Upper lobe of left lung (tissue), 6 donors: ENCODE measurements at regions not wholly inside any gene's neighbourhood (a gene's known extent, or its start where the extent isn't known, plus 50 kb on each side); places are given as distances from the start of the nearest gene placed in this dataset.

Source experiments
- ATAC-seq, 2 donors: fragments of 200-7000 bp; cut with Tn5 transposase; one replicate each; pipeline ENCODE4 v1.9.1; 2022; ENCODE audit warnings: mild to moderate bottlenecking in 2 of 2, moderate library complexity in 2 of 2; ENCODE audit not compliant: low FRiP score in 2 of 2
- DNase-seq, 2 donors: peaks; one replicate each; pipeline ENCODE4 v3.0.0-alpha.2; 2019 to 2020
- H3K27ac ChIP-seq, 4 donors: fragments of 200-600 bp; sonication (generic); one replicate each; pipeline ENCODE4 v1.5.1; 2016 to 2019
- H3K27me3 ChIP-seq, 4 donors: fragments of 200-600 bp; sonication (generic); one replicate each; pipeline ENCODE4 v1.5.1; 2017 to 2019
- H3K36me3 ChIP-seq, 4 donors: fragments of 200-600 bp; sonication (generic); one replicate each; pipeline ENCODE4 v1.5.1; 2016 to 2019
- H3K4me1 ChIP-seq, 4 donors: fragments of 200-600 bp; sonication (generic); one replicate each; pipeline ENCODE4 v1.5.1; 2018 to 2019
- H3K4me3 ChIP-seq, 4 donors: fragments of 200-600 bp; sonication (generic); one replicate each; pipeline ENCODE4 v1.5.1; 2017 to 2019; ENCODE audit warnings: mild to moderate bottlenecking in 2 of 4, moderate library complexity in 1 of 4
- H3K9me3 ChIP-seq, 4 donors: fragments of 200-600 bp; sonication (generic); one replicate each; pipeline ENCODE4 v1.5.1; 2018 to 2019
- EP300 ChIP-seq, 4 donors: sonication (generic); formaldehyde crosslinking; IDR thresholded peaks; one replicate each; pipeline ENCODE4 v1.5.1; 2017; ENCODE audit warnings: antibody characterized with exemption in 4 of 4, control low read depth in 2 of 4
- POLR2A ChIP-seq, 4 donors: fragments of 450-650 bp; IDR thresholded peaks; one replicate each; pipeline ENCODE4 v1.5.1; 2016 to 2017; ENCODE audit warnings: antibody characterized with exemption in 4 of 4, mild to moderate bottlenecking in 2 of 4
- POLR2AphosphoS5 ChIP-seq, 2 donors: sonication (generic); formaldehyde crosslinking; IDR thresholded peaks; one replicate each; pipeline ENCODE4 v1.5.1; 2017; ENCODE audit warnings: antibody characterized with exemption in 2 of 2
- WGBS, 2 donors: methylation state at CpG; one replicate each; pipeline ENCODE4 v1.1.5; 2017 to 2018; 5-methylcytosine and 5-hydroxymethylcytosine counted together
- TF ChIP-seq, protein P1 (sequence below), 6 experiments: fragments of 450-650 bp in 4 of 6; fragments of 200-600 bp in 2 of 6; sonication (generic) in 2 of 6; IDR thresholded peaks; one replicate each; pipeline ENCODE4 v1.5.1; 2016 to 2019; ENCODE audit warnings: antibody characterized with exemption in 6 of 6
- donor health status: DM: no; HTN: no; CAD: no; lungs with moderate emphysema.
- donor health status: DM: no; HTN: yes; CAD: no; lungs with severe emphysema.

DNA sequence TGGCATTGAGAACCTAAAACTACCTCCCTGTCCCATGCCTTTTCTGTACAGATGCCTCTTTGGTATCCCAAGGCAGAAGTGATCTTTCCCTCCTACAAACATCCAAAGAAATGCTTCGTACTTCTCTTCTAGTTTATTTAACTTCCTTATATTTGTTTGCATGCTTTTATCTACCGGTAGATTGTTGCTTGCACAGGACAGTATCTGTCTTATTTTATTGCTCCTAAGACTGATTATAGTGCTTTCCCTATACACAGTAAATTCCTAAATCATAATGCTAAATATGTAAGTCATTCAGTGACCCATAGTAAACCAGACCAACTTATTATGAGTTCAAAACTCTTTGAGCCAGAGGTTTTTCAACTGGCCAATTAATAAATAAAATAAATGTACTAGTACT, 156.9 kb downstream of the PRELID2 start:
- TF ChIP-seq POLR2A (IDR thresholded peaks at IDR 0.05) (no peak), POLR2AphosphoS5 (IDR thresholded peaks at IDR 0.05) (no peak), EP300 (IDR thresholded peaks at IDR 0.05) (no peak)
- TF ChIP-seq, protein P1, sequence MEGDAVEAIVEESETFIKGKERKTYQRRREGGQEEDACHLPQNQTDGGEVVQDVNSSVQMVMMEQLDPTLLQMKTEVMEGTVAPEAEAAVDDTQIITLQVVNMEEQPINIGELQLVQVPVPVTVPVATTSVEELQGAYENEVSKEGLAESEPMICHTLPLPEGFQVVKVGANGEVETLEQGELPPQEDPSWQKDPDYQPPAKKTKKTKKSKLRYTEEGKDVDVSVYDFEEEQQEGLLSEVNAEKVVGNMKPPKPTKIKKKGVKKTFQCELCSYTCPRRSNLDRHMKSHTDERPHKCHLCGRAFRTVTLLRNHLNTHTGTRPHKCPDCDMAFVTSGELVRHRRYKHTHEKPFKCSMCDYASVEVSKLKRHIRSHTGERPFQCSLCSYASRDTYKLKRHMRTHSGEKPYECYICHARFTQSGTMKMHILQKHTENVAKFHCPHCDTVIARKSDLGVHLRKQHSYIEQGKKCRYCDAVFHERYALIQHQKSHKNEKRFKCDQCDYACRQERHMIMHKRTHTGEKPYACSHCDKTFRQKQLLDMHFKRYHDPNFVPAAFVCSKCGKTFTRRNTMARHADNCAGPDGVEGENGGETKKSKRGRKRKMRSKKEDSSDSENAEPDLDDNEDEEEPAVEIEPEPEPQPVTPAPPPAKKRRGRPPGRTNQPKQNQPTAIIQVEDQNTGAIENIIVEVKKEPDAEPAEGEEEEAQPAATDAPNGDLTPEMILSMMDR (IDR thresholded peaks at IDR 0.05): no peak
- DNase-seq (no peak), ATAC-seq (no peak)
- H3K4me1 ChIP-seq: peaks cover 2 to 10% (median 6%) of the 10 kb centered on the region in 4 donors
- H3K4me3 ChIP-seq: no peak overlapping the region
- WGBS, 2 donors: 76 to 89% methylated on average over 2 of the region's 2 CpGs
- H3K36me3 ChIP-seq: no peaks in the 10 kb centered on the region
- no peak overlapping the region for H3K27ac ChIP-seq
- H3K27me3 ChIP-seq: no peaks in the 10 kb centered on the region
- H3K9me3 ChIP-seq: no peaks in the 10 kb centered on the region

DNA sequence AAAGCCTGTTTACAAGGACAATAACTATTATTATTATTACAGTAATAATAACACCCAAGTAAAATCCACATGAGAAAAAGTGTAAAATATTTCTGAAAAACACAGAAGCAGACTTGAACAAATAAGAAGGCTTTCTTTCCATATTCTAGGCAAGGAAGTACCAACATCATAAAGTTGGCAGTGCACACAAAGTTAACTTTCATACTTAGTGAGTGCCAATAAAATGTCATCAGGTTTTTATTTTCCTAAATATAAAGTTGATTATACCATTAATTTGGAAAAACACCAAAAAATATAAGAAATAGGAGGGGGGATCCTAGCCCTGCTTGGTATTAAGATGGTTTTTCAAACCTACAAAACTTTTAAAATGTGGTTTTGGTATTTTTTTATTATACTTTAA, 161.4 kb downstream of the PRELID2 start:
- no peak overlapping the region for H3K27ac ChIP-seq
- no peaks in the 10 kb centered on the region for H3K9me3 ChIP-seq
- DNase-seq: no peak
- no peak overlapping the region for H3K4me3 ChIP-seq
- TF ChIP-seq, protein P1 (IDR thresholded peaks at IDR 0.05): no peak
- no peak for TF ChIP-seq POLR2A (IDR thresholded peaks at IDR 0.05)
- TF ChIP-seq EP300 (IDR thresholded peaks at IDR 0.05): no peak
- no peak for TF ChIP-seq POLR2AphosphoS5 (IDR thresholded peaks at IDR 0.05)
- H3K36me3 ChIP-seq: no peaks in the 10 kb centered on the region
- H3K27me3 ChIP-seq: no peaks in the 10 kb centered on the region
- no peak for ATAC-seq
- no peaks in the 10 kb centered on the region for H3K4me1 ChIP-seq

DNA sequence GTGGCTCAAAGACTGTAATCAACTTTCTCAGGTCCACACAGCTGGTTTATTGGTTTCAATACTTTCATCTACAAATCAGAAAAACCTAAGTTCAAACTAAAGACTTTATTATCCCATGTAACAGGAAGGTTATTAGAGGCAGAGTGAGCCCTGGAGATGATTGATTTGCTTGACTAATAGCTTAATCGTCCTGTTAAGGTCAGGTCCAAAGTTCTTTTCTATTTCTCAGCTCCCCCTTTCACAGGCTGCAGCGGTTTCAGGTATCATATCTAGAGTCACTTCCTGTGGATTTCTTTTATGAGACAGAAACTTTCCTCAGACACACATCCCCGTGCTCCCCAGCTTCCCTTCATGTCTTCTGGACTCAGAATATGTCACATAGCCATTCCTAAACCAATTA, 166.4 kb downstream of the PRELID2 start:
- DNase-seq: no peak
- no peaks in the 10 kb centered on the region for H3K27me3 ChIP-seq
- H3K9me3 ChIP-seq: no peaks in the 10 kb centered on the region
- no peaks in the 10 kb centered on the region for H3K4me1 ChIP-seq
- H3K4me3 ChIP-seq: no peak overlapping the region
- WGBS, 2 donors: 65 to 73% methylated on average over 3 of the region's 3 CpGs
- H3K27ac ChIP-seq: no peak overlapping the region
- no peaks in the 10 kb centered on the region for H3K36me3 ChIP-seq
- no peak for ATAC-seq
- TF ChIP-seq EP300 (IDR thresholded peaks at IDR 0.05) (no peak), POLR2AphosphoS5 (IDR thresholded peaks at IDR 0.05) (no peak), POLR2A (IDR thresholded peaks at IDR 0.05) (no peak)
- TF ChIP-seq, protein P1 (IDR thresholded peaks at IDR 0.05): no peak

DNA sequence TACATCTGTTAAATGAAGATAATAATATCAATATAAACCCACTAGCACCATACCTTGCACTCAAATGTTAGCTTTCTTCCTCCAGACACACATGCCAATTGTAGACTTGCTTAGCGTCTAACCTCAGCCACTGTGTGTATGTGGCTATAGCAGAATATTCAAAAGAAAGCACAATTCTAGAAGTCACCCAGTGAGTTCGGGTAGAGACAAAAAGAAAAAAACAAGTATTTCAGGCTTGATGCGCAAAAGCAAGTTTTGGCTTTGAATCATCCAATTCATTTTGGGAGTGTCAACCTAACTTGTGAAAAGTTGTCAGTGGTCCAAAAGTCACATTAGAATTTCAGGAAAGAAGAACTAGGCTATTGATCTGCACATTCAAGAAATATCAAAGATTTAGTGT, 167.4 kb downstream of the PRELID2 start:
- no peak for ATAC-seq

DNA sequence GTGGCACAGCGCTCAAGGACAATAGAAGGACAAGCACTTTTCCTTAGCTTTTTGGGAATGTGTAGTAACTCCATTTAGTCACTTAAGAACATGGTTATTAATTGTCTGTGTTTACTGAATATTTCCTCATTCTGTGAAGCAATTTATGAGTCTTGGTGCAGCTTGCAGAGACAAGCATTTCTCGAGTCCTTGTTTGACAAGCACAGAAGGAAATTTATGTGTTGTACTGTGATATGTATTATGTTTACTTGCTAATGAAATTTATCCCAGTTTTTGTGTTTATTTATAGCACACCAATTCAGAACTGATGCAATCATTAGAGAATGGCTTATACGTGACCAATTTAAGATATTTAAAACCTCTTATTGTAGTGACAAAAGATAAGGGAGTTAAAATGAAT, 168.6 kb downstream of the PRELID2 start:
- no peaks in the 10 kb centered on the region for H3K4me1 ChIP-seq
- no peaks in the 10 kb centered on the region for H3K9me3 ChIP-seq
- no peak overlapping the region for H3K27ac ChIP-seq
- no peak for DNase-seq
- ATAC-seq: no peak
- H3K4me3 ChIP-seq: no peak overlapping the region
- 61 to 81% methylated on average over 3 of the region's 3 CpGs for WGBS, 2 donors
- no peaks in the 10 kb centered on the region for H3K27me3 ChIP-seq
- H3K36me3 ChIP-seq: no peaks in the 10 kb centered on the region
- TF ChIP-seq POLR2A (IDR thresholded peaks at IDR 0.05) (no peak), POLR2AphosphoS5 (IDR thresholded peaks at IDR 0.05) (no peak)
- TF ChIP-seq, protein P1 (IDR thresholded peaks at IDR 0.05): no peak

More for the DNA sequence above, 167.4 kb downstream of the PRELID2 start:
- no peaks in the 10 kb centered on the region for H3K27me3 ChIP-seq
- TF ChIP-seq POLR2AphosphoS5 (IDR thresholded peaks at IDR 0.05): no peak
- no peak for TF ChIP-seq POLR2A (IDR thresholded peaks at IDR 0.05)
- TF ChIP-seq, protein P1 (IDR thresholded peaks at IDR 0.05): no peak
- no peak for TF ChIP-seq EP300 (IDR thresholded peaks at IDR 0.05)
- no peak for DNase-seq
- H3K4me3 ChIP-seq: no peak overlapping the region
- no peaks in the 10 kb centered on the region for H3K36me3 ChIP-seq
- H3K9me3 ChIP-seq: no peaks in the 10 kb centered on the region
- WGBS, 2 donors: 91 to 97% methylated on average over 3 of the region's 3 CpGs
- H3K27ac ChIP-seq: no peak overlapping the region
- H3K4me1 ChIP-seq: no peaks in the 10 kb centered on the region
